ENCODE measurements at regions not wholly inside any gene's neighbourhood (a gene's known extent, or its start where the extent isn't known, plus 50 kb on each side); places are given as distances from the start of the nearest gene placed in this dataset.

- in situ Hi-C loops (cut with MboI; ENCODE audit: low sequenced_read_pairs in 4 of 4) (no loop called here), intact Hi-C loops (cut with DNase I; ENCODE audit: low total_unique reads) (no loop called here)
- Histone ChIP-seq H3K4me3 (no peak overlapping the region), H3K27me3 (no peaks in the 10 kb centered on the region), H3K36me3 (no peaks in the 10 kb centered on the region), H3K9me3 (no peaks in the 10 kb centered on the region), H3K27ac (no peak overlapping the region), H3K4me1 (no peaks in the 10 kb centered on the region)
- ATAC-seq (no peak), DNase-seq (no peak)
- no peak for TF ChIP-seq POLR2A (IDR thresholded peaks at IDR 0.05)
- TF ChIP-seq CTCF (IDR thresholded peaks at IDR 0.05 in 4 of 5, conservative IDR thresholded peaks at IDR 0.05 in 1 of 5) = no peak
Measured at GRCh38 chr11:134625631-134626030, 213.6 kb upstream of the B3GAT1 start.

- intact Hi-C loops (cut with DNase I; ENCODE audit: low total_unique reads) (no loop called here), in situ Hi-C loops (cut with MboI; ENCODE audit: low sequenced_read_pairs in 4 of 4) (no loop called here)
- H3K27me3 ChIP-seq = no peaks in the 10 kb centered on the region
Measured at GRCh38 chr11:134625151-134625550, 213.1 kb upstream of the B3GAT1 start.

GRCh38 chr11:134624166-134624920 lies 212.3 kb upstream of the B3GAT1 start:
- no peak overlapping the region for H3K4me3 ChIP-seq
- no peaks in the 10 kb centered on the region for H3K36me3 ChIP-seq
- in situ Hi-C loops (cut with MboI; ENCODE audit: low sequenced_read_pairs in 4 of 4) = no loop called here
- no peaks in the 10 kb centered on the region for H3K9me3 ChIP-seq
- TF ChIP-seq POLR2A (IDR thresholded peaks at IDR 0.05) (no peak), CTCF (IDR thresholded peaks at IDR 0.05 in 4 of 5, conservative IDR thresholded peaks at IDR 0.05 in 1 of 5) (no peak)
- intact Hi-C loops (cut with DNase I; ENCODE audit: low total_unique reads) = no loop called here
- no peaks in the 10 kb centered on the region for H3K4me1 ChIP-seq
- H3K27me3 ChIP-seq = no peaks in the 10 kb centered on the region
- no peak overlapping the region for H3K27ac ChIP-seq
- no peak for DNase-seq
- no peak for ATAC-seq

More at GRCh38 chr11:134625151-134625550, 213.1 kb upstream of the B3GAT1 start:
- Histone ChIP-seq H3K4me3 (no peak overlapping the region), H3K9me3 (no peaks in the 10 kb centered on the region), H3K27ac (no peak overlapping the region), H3K36me3 (no peaks in the 10 kb centered on the region), H3K4me1 (no peaks in the 10 kb centered on the region)
- TF ChIP-seq POLR2A (IDR thresholded peaks at IDR 0.05) = no peak
- TF ChIP-seq CTCF (IDR thresholded peaks at IDR 0.05 in 4 of 5, conservative IDR thresholded peaks at IDR 0.05 in 1 of 5) = no peak
- ATAC-seq = no peak
- DNase-seq = no peak

GRCh38 chr11:134623711-134624110 lies 211.7 kb upstream of the B3GAT1 start:
- in situ Hi-C loops (cut with MboI; ENCODE audit: low sequenced_read_pairs in 4 of 4) = no loop called here
- ATAC-seq (no peak), DNase-seq (no peak)
- H3K27me3 ChIP-seq = no peaks in the 10 kb centered on the region
- no peak for TF ChIP-seq CTCF (IDR thresholded peaks at IDR 0.05 in 4 of 5, conservative IDR thresholded peaks at IDR 0.05 in 1 of 5)
- no peak for TF ChIP-seq POLR2A (IDR thresholded peaks at IDR 0.05)
- intact Hi-C loops (cut with DNase I; ENCODE audit: low total_unique reads) = no loop called here
- no peaks in the 10 kb centered on the region for H3K36me3 ChIP-seq
- no peaks in the 10 kb centered on the region for H3K9me3 ChIP-seq
- H3K4me3 ChIP-seq = no peak overlapping the region
- no peaks in the 10 kb centered on the region for H3K4me1 ChIP-seq
- H3K27ac ChIP-seq = no peak overlapping the region

- in situ Hi-C loops (cut with MboI; ENCODE audit: low sequenced_read_pairs in 4 of 4) = no loop called here
- H3K36me3 ChIP-seq = no peaks in the 10 kb centered on the region
- no peak for ATAC-seq
Measured at GRCh38 chr11:134622458-134622857, 210.4 kb upstream of the B3GAT1 start.

More at GRCh38 chr11:134622458-134622857, 210.4 kb upstream of the B3GAT1 start:
- no peak for TF ChIP-seq CTCF (IDR thresholded peaks at IDR 0.05 in 4 of 5, conservative IDR thresholded peaks at IDR 0.05 in 1 of 5)
- TF ChIP-seq POLR2A (IDR thresholded peaks at IDR 0.05) = no peak
- intact Hi-C loops (cut with DNase I; ENCODE audit: low total_unique reads) = no loop called here
- Histone ChIP-seq H3K4me1 (no peaks in the 10 kb centered on the region), H3K27ac (no peak overlapping the region), H3K27me3 (no peaks in the 10 kb centered on the region), H3K9me3 (no peaks in the 10 kb centered on the region), H3K4me3 (no peak overlapping the region)
- DNase-seq = no peak
